ENCODE measurements at regions not wholly inside any gene's neighbourhood (a gene's known extent, or its start where the extent isn't known, plus 50 kb on each side); places are given as distances from the start of the nearest gene placed in this dataset.
A peak's percentile ranks its signal among the peaks of the same experiment; 100 is the strongest.

DNA sequence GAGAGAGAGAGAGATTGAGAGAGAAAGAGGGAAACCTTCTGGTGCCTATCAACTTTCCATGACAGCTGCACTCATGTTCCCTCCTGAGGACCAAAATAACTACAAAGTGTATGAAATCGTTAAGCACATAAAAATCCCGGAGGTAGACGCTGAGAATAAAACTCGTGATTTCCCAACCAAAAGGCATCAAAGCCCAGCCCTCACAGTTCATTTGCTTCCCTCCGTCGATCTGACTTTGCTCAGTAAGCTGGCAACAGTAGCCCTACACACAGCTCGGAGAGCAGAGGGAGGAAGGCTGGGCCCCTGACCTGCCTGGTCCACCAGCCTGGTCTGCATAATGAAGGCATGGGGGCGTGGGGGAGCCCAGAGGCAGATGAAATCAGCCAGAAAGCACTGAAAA, 273.9 kb upstream of the ZFHX3 start:
- H3K9me2 ChIP-seq, result no peaks in the 10 kb centered on the region
- no peak overlapping the region for H2AFZ ChIP-seq (ENCODE audit: low read depth)
- H3K27me3 ChIP-seq (ENCODE audit: insufficient read depth), result no peaks in the 10 kb centered on the region; the same call in 1 of the 2 replicates
- no peak overlapping the region for H3K4me3 ChIP-seq (ENCODE audit: low read depth in 2 of 2, low read length in 1 of 2)
- no peak for DNase-seq
- H3K9me3 ChIP-seq, result no peaks in the 10 kb centered on the region
- H4K20me1 ChIP-seq (ENCODE audit: insufficient read depth), result no peaks in the 10 kb centered on the region
- ChIA-PET CTCF (no interaction called here), POLR2A (no interaction called here)
- no peaks in the 10 kb centered on the region for H3K79me2 ChIP-seq (ENCODE audit: insufficient read depth)
- H3F3A ChIP-seq (replicated peaks; ENCODE audit: insufficient read depth), result no peaks in the 10 kb centered on the region
- no peak overlapping the region for H3K9ac ChIP-seq
- TF ChIP-seq FOSL2 (IDR thresholded peaks at IDR 0.05; ENCODE audit: borderline replicate concordance, low read depth) (no peak), GABPA (IDR thresholded peaks at IDR 0.05; ENCODE audit: low read depth) (no peak), MEF2A (IDR thresholded peaks at IDR 0.05; ENCODE audit: borderline replicate concordance, low read depth) (no peak), NRF1 (IDR thresholded peaks at IDR 0.05; ENCODE audit: low read depth, low read length) (no peak), POLR2AphosphoS5 (IDR thresholded peaks at IDR 0.05; ENCODE audit: low read depth, low read length) (no peak)
- TF ChIP-seq, protein P1, sequence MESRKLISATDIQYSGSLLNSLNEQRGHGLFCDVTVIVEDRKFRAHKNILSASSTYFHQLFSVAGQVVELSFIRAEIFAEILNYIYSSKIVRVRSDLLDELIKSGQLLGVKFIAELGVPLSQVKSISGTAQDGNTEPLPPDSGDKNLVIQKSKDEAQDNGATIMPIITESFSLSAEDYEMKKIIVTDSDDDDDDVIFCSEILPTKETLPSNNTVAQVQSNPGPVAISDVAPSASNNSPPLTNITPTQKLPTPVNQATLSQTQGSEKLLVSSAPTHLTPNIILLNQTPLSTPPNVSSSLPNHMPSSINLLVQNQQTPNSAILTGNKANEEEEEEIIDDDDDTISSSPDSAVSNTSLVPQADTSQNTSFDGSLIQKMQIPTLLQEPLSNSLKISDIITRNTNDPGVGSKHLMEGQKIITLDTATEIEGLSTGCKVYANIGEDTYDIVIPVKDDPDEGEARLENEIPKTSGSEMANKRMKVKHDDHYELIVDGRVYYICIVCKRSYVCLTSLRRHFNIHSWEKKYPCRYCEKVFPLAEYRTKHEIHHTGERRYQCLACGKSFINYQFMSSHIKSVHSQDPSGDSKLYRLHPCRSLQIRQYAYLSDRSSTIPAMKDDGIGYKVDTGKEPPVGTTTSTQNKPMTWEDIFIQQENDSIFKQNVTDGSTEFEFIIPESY (IDR thresholded peaks at IDR 0.05; ENCODE audit: borderline replicate concordance, low read depth), result no peak
- TF ChIP-seq, protein P2, sequence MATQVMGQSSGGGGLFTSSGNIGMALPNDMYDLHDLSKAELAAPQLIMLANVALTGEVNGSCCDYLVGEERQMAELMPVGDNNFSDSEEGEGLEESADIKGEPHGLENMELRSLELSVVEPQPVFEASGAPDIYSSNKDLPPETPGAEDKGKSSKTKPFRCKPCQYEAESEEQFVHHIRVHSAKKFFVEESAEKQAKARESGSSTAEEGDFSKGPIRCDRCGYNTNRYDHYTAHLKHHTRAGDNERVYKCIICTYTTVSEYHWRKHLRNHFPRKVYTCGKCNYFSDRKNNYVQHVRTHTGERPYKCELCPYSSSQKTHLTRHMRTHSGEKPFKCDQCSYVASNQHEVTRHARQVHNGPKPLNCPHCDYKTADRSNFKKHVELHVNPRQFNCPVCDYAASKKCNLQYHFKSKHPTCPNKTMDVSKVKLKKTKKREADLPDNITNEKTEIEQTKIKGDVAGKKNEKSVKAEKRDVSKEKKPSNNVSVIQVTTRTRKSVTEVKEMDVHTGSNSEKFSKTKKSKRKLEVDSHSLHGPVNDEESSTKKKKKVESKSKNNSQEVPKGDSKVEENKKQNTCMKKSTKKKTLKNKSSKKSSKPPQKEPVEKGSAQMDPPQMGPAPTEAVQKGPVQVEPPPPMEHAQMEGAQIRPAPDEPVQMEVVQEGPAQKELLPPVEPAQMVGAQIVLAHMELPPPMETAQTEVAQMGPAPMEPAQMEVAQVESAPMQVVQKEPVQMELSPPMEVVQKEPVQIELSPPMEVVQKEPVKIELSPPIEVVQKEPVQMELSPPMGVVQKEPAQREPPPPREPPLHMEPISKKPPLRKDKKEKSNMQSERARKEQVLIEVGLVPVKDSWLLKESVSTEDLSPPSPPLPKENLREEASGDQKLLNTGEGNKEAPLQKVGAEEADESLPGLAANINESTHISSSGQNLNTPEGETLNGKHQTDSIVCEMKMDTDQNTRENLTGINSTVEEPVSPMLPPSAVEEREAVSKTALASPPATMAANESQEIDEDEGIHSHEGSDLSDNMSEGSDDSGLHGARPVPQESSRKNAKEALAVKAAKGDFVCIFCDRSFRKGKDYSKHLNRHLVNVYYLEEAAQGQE (IDR thresholded peaks at IDR 0.05; ENCODE audit: low read depth, low read length), result no peak
- TF ChIP-seq, protein P3, sequence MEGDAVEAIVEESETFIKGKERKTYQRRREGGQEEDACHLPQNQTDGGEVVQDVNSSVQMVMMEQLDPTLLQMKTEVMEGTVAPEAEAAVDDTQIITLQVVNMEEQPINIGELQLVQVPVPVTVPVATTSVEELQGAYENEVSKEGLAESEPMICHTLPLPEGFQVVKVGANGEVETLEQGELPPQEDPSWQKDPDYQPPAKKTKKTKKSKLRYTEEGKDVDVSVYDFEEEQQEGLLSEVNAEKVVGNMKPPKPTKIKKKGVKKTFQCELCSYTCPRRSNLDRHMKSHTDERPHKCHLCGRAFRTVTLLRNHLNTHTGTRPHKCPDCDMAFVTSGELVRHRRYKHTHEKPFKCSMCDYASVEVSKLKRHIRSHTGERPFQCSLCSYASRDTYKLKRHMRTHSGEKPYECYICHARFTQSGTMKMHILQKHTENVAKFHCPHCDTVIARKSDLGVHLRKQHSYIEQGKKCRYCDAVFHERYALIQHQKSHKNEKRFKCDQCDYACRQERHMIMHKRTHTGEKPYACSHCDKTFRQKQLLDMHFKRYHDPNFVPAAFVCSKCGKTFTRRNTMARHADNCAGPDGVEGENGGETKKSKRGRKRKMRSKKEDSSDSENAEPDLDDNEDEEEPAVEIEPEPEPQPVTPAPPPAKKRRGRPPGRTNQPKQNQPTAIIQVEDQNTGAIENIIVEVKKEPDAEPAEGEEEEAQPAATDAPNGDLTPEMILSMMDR (IDR thresholded peaks at IDR 0.05), result no peak
- no peaks in the 10 kb centered on the region for H3K4me1 ChIP-seq (ENCODE audit: control insufficient read depth in 1 of 2, insufficient read depth in 2 of 2, low read depth in 1 of 2, low read length in 1 of 2)
- WGBS (ENCODE audit: low lambda C conversion rate), result 37% methylated on average over 8 of the region's 8 CpGs
- no peak overlapping the region for H3K4me2 ChIP-seq
- no peaks in the 10 kb centered on the region for H3K36me3 ChIP-seq (replicated peaks in 1 of 2; ENCODE audit: control insufficient read depth in 1 of 2, insufficient read depth in 2 of 2, low read length in 1 of 2)
- H3K27ac ChIP-seq (ENCODE audit: low read depth in 2 of 2, low read length in 1 of 2), result no peak overlapping the region

DNA sequence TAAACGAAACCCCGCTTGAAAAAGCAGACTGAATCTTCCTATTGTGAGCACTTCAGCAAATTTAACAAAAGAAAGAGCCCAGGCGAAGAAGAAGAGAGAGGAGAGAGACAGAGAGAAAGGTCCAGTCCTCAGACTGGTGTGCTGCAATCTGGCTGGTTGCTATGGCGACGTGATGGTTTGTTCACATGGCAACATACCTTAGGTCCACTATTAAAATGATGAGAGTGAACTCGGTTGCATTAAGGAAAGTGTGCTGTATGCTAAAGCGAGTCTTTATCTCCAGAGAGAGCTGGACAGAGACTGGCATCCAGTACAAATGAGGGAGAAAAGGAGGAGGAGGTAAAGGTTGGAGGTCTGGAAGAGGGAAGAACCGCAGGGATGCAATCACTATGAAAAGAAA, 271.8 kb upstream of the ZFHX3 start:
- no peaks in the 10 kb centered on the region for H3F3A ChIP-seq (replicated peaks; ENCODE audit: insufficient read depth)
- POLR2A ChIA-PET, result no interaction called here
- H4K20me1 ChIP-seq (ENCODE audit: insufficient read depth), result no peaks in the 10 kb centered on the region
- H3K9ac ChIP-seq, result no peak overlapping the region
- no peaks in the 10 kb centered on the region for H3K36me3 ChIP-seq (replicated peaks in 1 of 2; ENCODE audit: control insufficient read depth in 1 of 2, insufficient read depth in 2 of 2, low read length in 1 of 2)
- H3K4me1 ChIP-seq (ENCODE audit: control insufficient read depth in 1 of 2, insufficient read depth in 2 of 2, low read depth in 1 of 2, low read length in 1 of 2), result no peaks in the 10 kb centered on the region
- CTCF ChIA-PET, result no interaction called here
- WGBS (ENCODE audit: low lambda C conversion rate), result 39% methylated on average over 8 of the region's 8 CpGs
- no peaks in the 10 kb centered on the region for H3K9me2 ChIP-seq
- no peak overlapping the region for H3K4me3 ChIP-seq (ENCODE audit: low read depth in 2 of 2, low read length in 1 of 2)
- no peaks in the 10 kb centered on the region; the same call in 1 of the 2 replicates for H3K27me3 ChIP-seq (ENCODE audit: insufficient read depth)
- no peak overlapping the region for H3K4me2 ChIP-seq
- peak; percentile 27 for DNase-seq
- H3K79me2 ChIP-seq (ENCODE audit: insufficient read depth), result no peaks in the 10 kb centered on the region
- no peak overlapping the region for H2AFZ ChIP-seq (ENCODE audit: low read depth)
- no peak overlapping the region for H3K27ac ChIP-seq (ENCODE audit: low read depth in 2 of 2, low read length in 1 of 2)
- no peaks in the 10 kb centered on the region for H3K9me3 ChIP-seq
- TF ChIP-seq MEF2A (IDR thresholded peaks at IDR 0.05; ENCODE audit: borderline replicate concordance, low read depth) (no peak), GABPA (IDR thresholded peaks at IDR 0.05; ENCODE audit: low read depth) (no peak), SIN3A (IDR thresholded peaks at IDR 0.05; ENCODE audit: borderline replicate concordance, low read depth, low read length) (no peak), FOSL2 (IDR thresholded peaks at IDR 0.05; ENCODE audit: borderline replicate concordance, low read depth) (no peak), FOXJ3 (CRISPR knock-in tag; IDR thresholded peaks at IDR 0.05) (no peak), GATA2 (CRISPR knock-in tag; IDR thresholded peaks at IDR 0.05) (no peak), RCOR1 (IDR thresholded peaks at IDR 0.05; ENCODE audit: low read length) (no peak)
- TF ChIP-seq, protein P1 (IDR thresholded peaks at IDR 0.05; ENCODE audit: borderline replicate concordance, low read depth), result no peak
- TF ChIP-seq, protein P4, sequence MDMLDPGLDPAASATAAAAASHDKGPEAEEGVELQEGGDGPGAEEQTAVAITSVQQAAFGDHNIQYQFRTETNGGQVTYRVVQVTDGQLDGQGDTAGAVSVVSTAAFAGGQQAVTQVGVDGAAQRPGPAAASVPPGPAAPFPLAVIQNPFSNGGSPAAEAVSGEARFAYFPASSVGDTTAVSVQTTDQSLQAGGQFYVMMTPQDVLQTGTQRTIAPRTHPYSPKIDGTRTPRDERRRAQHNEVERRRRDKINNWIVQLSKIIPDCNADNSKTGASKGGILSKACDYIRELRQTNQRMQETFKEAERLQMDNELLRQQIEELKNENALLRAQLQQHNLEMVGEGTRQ (IDR thresholded peaks at IDR 0.05; ENCODE audit: borderline replicate concordance, low read depth, low read length), result no peak
- TF ChIP-seq, protein P5, sequence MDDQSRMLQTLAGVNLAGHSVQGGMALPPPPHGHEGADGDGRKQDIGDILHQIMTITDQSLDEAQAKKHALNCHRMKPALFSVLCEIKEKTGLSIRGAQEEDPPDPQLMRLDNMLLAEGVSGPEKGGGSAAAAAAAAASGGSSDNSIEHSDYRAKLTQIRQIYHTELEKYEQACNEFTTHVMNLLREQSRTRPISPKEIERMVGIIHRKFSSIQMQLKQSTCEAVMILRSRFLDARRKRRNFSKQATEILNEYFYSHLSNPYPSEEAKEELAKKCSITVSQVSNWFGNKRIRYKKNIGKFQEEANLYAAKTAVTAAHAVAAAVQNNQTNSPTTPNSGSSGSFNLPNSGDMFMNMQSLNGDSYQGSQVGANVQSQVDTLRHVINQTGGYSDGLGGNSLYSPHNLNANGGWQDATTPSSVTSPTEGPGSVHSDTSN (IDR thresholded peaks at IDR 0.05), result no peak

Data from SK-N-SH (cell line).